ENCODE measurements at regions not wholly inside any gene's neighbourhood (a gene's known extent, or its start where the extent isn't known, plus 50 kb on each side); places are given as distances from the start of the nearest gene placed in this dataset.

GRCh38 chr22:26849575-26849974 is 192.2 kb downstream of the MIAT start:
- Histone ChIP-seq H3K4me3 (no peak overlapping the region), H3K27ac (no peak overlapping the region), H3K4me1 (peaks cover 25 to 34% (median 31%) of the 10 kb centered on the region in 10 experiments), H3K36me3 (no peaks in the 10 kb centered on the region), H4K20me1 (peaks cover 0 to 15% (median 0%) of the 10 kb centered on the region in 11 experiments; a peak in 1 of 22 replicates), H3K27me3 (no peaks in the 10 kb centered on the region), H3K4me2 (no peak overlapping the region), H3K9me3 (replicated peaks in 1 of 11) (no peaks in the 10 kb centered on the region), H3K9ac (no peak overlapping the region)
- no peak for TF ChIP-seq Cebpa-rat (IDR thresholded peaks at IDR 0.05)

- Histone ChIP-seq H3K4me1 (peaks cover 10 to 18% (median 15%) of the 10 kb centered on the region in 10 experiments), H3K27me3 (no peaks in the 10 kb centered on the region), H3K27ac (no peak overlapping the region), H4K20me1 (peaks cover 0 to 12% (median 0%) of the 10 kb centered on the region in 11 experiments; a peak in 1 of 22 replicates), H3K9me3 (replicated peaks in 1 of 11) (no peaks in the 10 kb centered on the region), H3K9ac (no peak overlapping the region), H3K4me2 (no peak overlapping the region), H3K4me3 (no peak overlapping the region), H3K36me3 (no peaks in the 10 kb centered on the region)
- TF ChIP-seq Cebpa-rat (IDR thresholded peaks at IDR 0.05), result no peak
These were observed 193.7 kb downstream of the MIAT start for GRCh38 chr22:26851125-26851524.

- peaks cover 0 to 8% (median 5%) of the 10 kb centered on the region in 10 experiments; a peak in 19 of 20 replicates for H3K4me1 ChIP-seq
- H3K27ac ChIP-seq, result no peak overlapping the region
- H3K4me3 ChIP-seq, result no peak overlapping the region
- H3K36me3 ChIP-seq, result no peaks in the 10 kb centered on the region
- H3K9me3 ChIP-seq (replicated peaks in 1 of 11), result no peaks in the 10 kb centered on the region
- no peak for TF ChIP-seq Cebpa-rat (IDR thresholded peaks at IDR 0.05)
- H3K27me3 ChIP-seq, result no peaks in the 10 kb centered on the region
- H4K20me1 ChIP-seq, result 0 out of 22 replicates have a peak, but pooled peaks cover 0 to 4% (median 0%) of the 10 kb centered on the region in 11 experiments
- no peak overlapping the region for H3K9ac ChIP-seq
- H3K4me2 ChIP-seq, result no peak overlapping the region
These were observed 194.8 kb downstream of the MIAT start for GRCh38 chr22:26852176-26852575.

- Histone ChIP-seq H3K9ac (no peak overlapping the region), H3K4me3 (no peak overlapping the region), H3K4me2 (no peak overlapping the region), H3K27me3 (no peaks in the 10 kb centered on the region), H3K27ac (no peak overlapping the region), H4K20me1 (0 out of 22 replicates have a peak, but pooled peaks cover 0 to 4% (median 0%) of the 10 kb centered on the region in 11 experiments), H3K36me3 (no peaks in the 10 kb centered on the region), H3K4me1 (no peaks in the 10 kb centered on the region; a peak in 1 of 20 replicates), H3K9me3 (replicated peaks in 1 of 11) (no peaks in the 10 kb centered on the region)
- no peak for TF ChIP-seq Cebpa-rat (IDR thresholded peaks at IDR 0.05)
These were observed 195.7 kb downstream of the MIAT start for GRCh38 chr22:26853071-26853470.

- no peak overlapping the region for H3K4me2 ChIP-seq
- no peaks in the 10 kb centered on the region for H3K36me3 ChIP-seq
- no peak overlapping the region for H3K27ac ChIP-seq
- no peaks in the 10 kb centered on the region for H3K4me1 ChIP-seq
- no peaks in the 10 kb centered on the region for H3K27me3 ChIP-seq
- 0 out of 22 replicates have a peak, but pooled peaks cover 0 to 4% (median 0%) of the 10 kb centered on the region in 11 experiments for H4K20me1 ChIP-seq
- H3K4me3 ChIP-seq, result no peak overlapping the region
- TF ChIP-seq Cebpa-rat (IDR thresholded peaks at IDR 0.05), result no peak
- H3K9ac ChIP-seq, result no peak overlapping the region
- H3K9me3 ChIP-seq (replicated peaks in 1 of 11), result no peaks in the 10 kb centered on the region
These were observed 196.1 kb downstream of the MIAT start for GRCh38 chr22:26853495-26853894.

GRCh38 chr22:26857169-26857568 is 199.8 kb downstream of the MIAT start:
- no peaks in the 10 kb centered on the region for H3K36me3 ChIP-seq
- no peak overlapping the region for H3K4me2 ChIP-seq
- H3K9ac ChIP-seq, result no peak overlapping the region
- peaks cover 9 to 16% (median 13%) of the 10 kb centered on the region in 11 experiments; a peak in 19 of 22 replicates for H3K9me3 ChIP-seq (replicated peaks in 1 of 11)
- TF ChIP-seq Cebpa-rat (IDR thresholded peaks at IDR 0.05), result no peak
- no peaks in the 10 kb centered on the region for H3K4me1 ChIP-seq
- 0 out of 22 replicates have a peak, but pooled peaks cover 0 to 4% (median 0%) of the 10 kb centered on the region in 11 experiments for H4K20me1 ChIP-seq
- no peaks in the 10 kb centered on the region for H3K27me3 ChIP-seq
- H3K4me3 ChIP-seq, result no peak overlapping the region
- no peak overlapping the region for H3K27ac ChIP-seq

GRCh38 chr22:26860301-26860700 is 202.9 kb downstream of the MIAT start:
- TF ChIP-seq Cebpa-rat (IDR thresholded peaks at IDR 0.05), result no peak
- Histone ChIP-seq H4K20me1 (0 out of 22 replicates have a peak, but pooled peaks cover 0 to 2% (median 0%) of the 10 kb centered on the region in 11 experiments), H3K4me2 (no peak overlapping the region), H3K4me3 (no peak overlapping the region), H3K36me3 (no peaks in the 10 kb centered on the region), H3K4me1 (no peaks in the 10 kb centered on the region), H3K27me3 (no peaks in the 10 kb centered on the region), H3K9me3 (replicated peaks in 1 of 11) (peaks cover 9 to 16% (median 13%) of the 10 kb centered on the region in 11 experiments; a peak in 19 of 22 replicates), H3K9ac (no peak overlapping the region), H3K27ac (no peak overlapping the region)

GRCh38 chr22:26865021-26865420 is 207.6 kb downstream of the MIAT start:
- H3K36me3 ChIP-seq, result no peaks in the 10 kb centered on the region; a peak in 1 of 22 replicates
- no peaks in the 10 kb centered on the region for H4K20me1 ChIP-seq
- H3K9me3 ChIP-seq (replicated peaks in 1 of 11), result peaks cover 5 to 29% (median 11%) of the 10 kb centered on the region in 11 experiments; a peak in 20 of 22 replicates
- H3K9ac ChIP-seq, result no peak overlapping the region
- no peak overlapping the region for H3K4me3 ChIP-seq
- H3K27ac ChIP-seq, result no peak overlapping the region
- no peaks in the 10 kb centered on the region for H3K4me1 ChIP-seq
- H3K27me3 ChIP-seq, result no peaks in the 10 kb centered on the region
- H3K4me2 ChIP-seq, result no peak overlapping the region
- no peak for TF ChIP-seq Cebpa-rat (IDR thresholded peaks at IDR 0.05)

GRCh38 chr22:26883393-26883792 is 226.0 kb downstream of the MIAT start:
- TF ChIP-seq Cebpa-rat (IDR thresholded peaks at IDR 0.05), result no peak
- Histone ChIP-seq H3K27me3 (no peaks in the 10 kb centered on the region), H3K4me2 (no peak overlapping the region), H3K4me1 (peaks cover 0 to 17% (median 14%) of the 10 kb centered on the region in 10 experiments; a peak in 15 of 20 replicates), H3K9ac (no peak overlapping the region), H3K27ac (no peak overlapping the region), H4K20me1 (no peaks in the 10 kb centered on the region; a peak in 1 of 22 replicates), H3K9me3 (replicated peaks in 1 of 11) (no peaks in the 10 kb centered on the region), H3K4me3 (no peak overlapping the region), H3K36me3 (no peaks in the 10 kb centered on the region)

- no peak overlapping the region for H3K27ac ChIP-seq
- no peak overlapping the region for H3K4me3 ChIP-seq
- no peak overlapping the region for H3K4me2 ChIP-seq
- H3K27me3 ChIP-seq, result no peaks in the 10 kb centered on the region
- no peaks in the 10 kb centered on the region for H3K9me3 ChIP-seq (replicated peaks in 1 of 11)
- no peaks in the 10 kb centered on the region for H3K36me3 ChIP-seq
- no peaks in the 10 kb centered on the region; a peak in 1 of 22 replicates for H4K20me1 ChIP-seq
- TF ChIP-seq Cebpa-rat (IDR thresholded peaks at IDR 0.05), result no peak
- H3K4me1 ChIP-seq, result peaks cover 7 to 31% (median 25%) of the 10 kb centered on the region in 10 experiments
- H3K9ac ChIP-seq, result no peak overlapping the region
These were observed 227.5 kb downstream of the MIAT start for GRCh38 chr22:26884921-26885320.

Measured in BLaER1 treated with 17β-estradiol and CSF1 and Interleukin-3, amounts not matched to agents 10 nM and 100 nM (cell line).